ENCODE measurements at regions not wholly inside any gene's neighbourhood (a gene's known extent, or its start where the extent isn't known, plus 50 kb on each side); places are given as distances from the start of the nearest gene placed in this dataset.

- TF ChIP-seq CTCF (IDR thresholded peaks at IDR 0.05) (no peak), POLR2A (IDR thresholded peaks at IDR 0.05) (no peak)
Observed at GRCh38 chr10:107244122-107244521, 79.6 kb upstream of the SORCS1 start.

Measured in uterus (tissue), 2 donors.